ENCODE measurements at regions not wholly inside any gene's neighbourhood (a gene's known extent, or its start where the extent isn't known, plus 50 kb on each side); places are given as distances from the start of the nearest gene placed in this dataset.

DNA sequence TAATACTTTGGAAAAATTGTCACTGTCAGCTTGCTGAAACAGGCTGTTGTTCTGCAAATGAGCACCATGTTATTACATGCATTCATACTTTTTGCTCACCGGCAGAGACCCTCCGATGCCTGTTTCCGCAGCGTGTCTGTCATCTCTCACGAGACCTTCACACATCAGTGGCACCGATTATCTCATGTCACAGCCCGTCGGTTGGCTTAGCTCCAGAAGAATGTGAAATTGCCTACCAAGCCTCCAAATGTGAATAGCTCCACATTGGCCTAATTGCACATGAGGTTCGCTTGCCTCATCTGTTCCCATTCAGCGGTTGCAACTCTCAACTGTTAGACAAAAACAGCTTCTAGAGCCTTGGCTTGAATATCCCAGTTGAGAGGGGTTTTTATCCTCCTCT, 233.0 kb downstream of the ACTR3 start:
- TF ChIP-seq POLR2A (IDR thresholded peaks at IDR 0.05), result no peak
- TF ChIP-seq, protein P1, sequence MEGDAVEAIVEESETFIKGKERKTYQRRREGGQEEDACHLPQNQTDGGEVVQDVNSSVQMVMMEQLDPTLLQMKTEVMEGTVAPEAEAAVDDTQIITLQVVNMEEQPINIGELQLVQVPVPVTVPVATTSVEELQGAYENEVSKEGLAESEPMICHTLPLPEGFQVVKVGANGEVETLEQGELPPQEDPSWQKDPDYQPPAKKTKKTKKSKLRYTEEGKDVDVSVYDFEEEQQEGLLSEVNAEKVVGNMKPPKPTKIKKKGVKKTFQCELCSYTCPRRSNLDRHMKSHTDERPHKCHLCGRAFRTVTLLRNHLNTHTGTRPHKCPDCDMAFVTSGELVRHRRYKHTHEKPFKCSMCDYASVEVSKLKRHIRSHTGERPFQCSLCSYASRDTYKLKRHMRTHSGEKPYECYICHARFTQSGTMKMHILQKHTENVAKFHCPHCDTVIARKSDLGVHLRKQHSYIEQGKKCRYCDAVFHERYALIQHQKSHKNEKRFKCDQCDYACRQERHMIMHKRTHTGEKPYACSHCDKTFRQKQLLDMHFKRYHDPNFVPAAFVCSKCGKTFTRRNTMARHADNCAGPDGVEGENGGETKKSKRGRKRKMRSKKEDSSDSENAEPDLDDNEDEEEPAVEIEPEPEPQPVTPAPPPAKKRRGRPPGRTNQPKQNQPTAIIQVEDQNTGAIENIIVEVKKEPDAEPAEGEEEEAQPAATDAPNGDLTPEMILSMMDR (IDR thresholded peaks at IDR 0.05 in 4 of 5, conservative IDR thresholded peaks at IDR 0.05 in 1 of 5), result no peak

Data from gastrocnemius medialis (tissue), 4 donors.